ENCODE measurements at regions not wholly inside any gene's neighbourhood (a gene's known extent, or its start where the extent isn't known, plus 50 kb on each side); places are given as distances from the start of the nearest gene placed in this dataset.

GRCh38 chr18:41600693-41601391, 354.2 kb upstream of the PIK3C3 start:
- Mint-ChIP-seq H3K9me3 (no peaks in the 10 kb centered on the region), H3K27ac (no peak overlapping the region), H3K27me3 (ENCODE audit: insufficient read depth, low read depth, poor library complexity) (peaks cover 1% of the 10 kb centered on the region), H3K4me1 (no peaks in the 10 kb centered on the region), H3K36me3 (ENCODE audit: low read depth) (no peaks in the 10 kb centered on the region), H3K4me3 (no peak overlapping the region)
- TF ChIP-seq ZNF331 (CRISPR knock-in tag; IDR thresholded peaks at IDR 0.05; ENCODE audit: low read depth), result no peak
- no peak for TF ChIP-seq EZH2 (IDR thresholded peaks at IDR 0.05; ENCODE audit: low read depth, unreplicated experiment)
- no peak for TF ChIP-seq NANOG (IDR thresholded peaks at IDR 0.05; ENCODE audit: borderline replicate concordance)
- TF ChIP-seq POLR2AphosphoS5 (IDR thresholded peaks at IDR 0.05; ENCODE audit: low read depth), result no peak
- TF ChIP-seq EZH2phosphoT487 (IDR thresholded peaks at IDR 0.05; ENCODE audit: unreplicated experiment), result no peak
- no peak for TF ChIP-seq ZNF462 (CRISPR knock-in tag; IDR thresholded peaks at IDR 0.05)
- no peak for TF ChIP-seq REST (IDR thresholded peaks at IDR 0.05; ENCODE audit: unreplicated experiment)
- no peak for TF ChIP-seq ZNF114 (CRISPR knock-in tag; IDR thresholded peaks at IDR 0.05)
- TF ChIP-seq ETS1 (IDR thresholded peaks at IDR 0.05), result no peak
- TF ChIP-seq CTCF (conservative IDR thresholded peaks at IDR 0.05; ENCODE audit: low read depth in 2 of 2), result no peak
- no peak for TF ChIP-seq CREB1 (CRISPR knock-in tag; IDR thresholded peaks at IDR 0.05; ENCODE audit: low read depth)
- no peak for TF ChIP-seq STAT1 (IDR thresholded peaks at IDR 0.05; ENCODE audit: unreplicated experiment)
- TF ChIP-seq JUNB (IDR thresholded peaks at IDR 0.05; ENCODE audit: unreplicated experiment), result no peak
- no peaks in the 10 kb centered on the region for H3F3A ChIP-seq (replicated peaks; ENCODE audit: low read depth)
- no peaks in the 10 kb centered on the region for H4K20me1 ChIP-seq (replicated peaks; ENCODE audit: insufficient read depth)
- H3K36me3 ChIP-seq (ENCODE audit: insufficient read depth), result no peaks in the 10 kb centered on the region
- peaks cover 7% of the 10 kb centered on the region for H3K79me2 ChIP-seq (replicated peaks; ENCODE audit: insufficient read depth)
- DNase-seq (ENCODE audit: low spot score) (no peak), ATAC-seq (no peak)
- no peak overlapping the region for H2AFZ ChIP-seq
- no peaks in the 10 kb centered on the region for H3K9me2 ChIP-seq (ENCODE audit: insufficient read depth)
- H3K27me3 ChIP-seq (ENCODE audit: insufficient read depth), result no peaks in the 10 kb centered on the region
- no peaks in the 10 kb centered on the region; the same call in 1 of the 2 replicates for H3K4me1 ChIP-seq (ENCODE audit: insufficient read depth)
- no peak overlapping the region for H3K4me2 ChIP-seq
- H3K4me3 ChIP-seq, result no peak overlapping the region
- H3K27ac ChIP-seq (ENCODE audit: low read depth), result no peak overlapping the region

All from GM23338 (cell line).